HG02623 (cell line): ENCODE measurements at regions not wholly inside any gene's neighbourhood (a gene's known extent, or its start where the extent isn't known, plus 50 kb on each side); places are given as distances from the start of the nearest gene placed in this dataset.
"Not testable (repeated sequence)": the region's sequence is repeated elsewhere in the genome, so short reads cannot be mapped to it uniquely, and the experiment has no call there.

ENCODE experiments used
- ATAC-seq: cut with Tn5 transposase; IDR thresholded peaks from one replicate; pipeline ENCODE4 v1.9.1; 2021; ENCODE audit warnings: moderate library complexity; ENCODE audit not compliant: unreplicated experiment

DNA sequence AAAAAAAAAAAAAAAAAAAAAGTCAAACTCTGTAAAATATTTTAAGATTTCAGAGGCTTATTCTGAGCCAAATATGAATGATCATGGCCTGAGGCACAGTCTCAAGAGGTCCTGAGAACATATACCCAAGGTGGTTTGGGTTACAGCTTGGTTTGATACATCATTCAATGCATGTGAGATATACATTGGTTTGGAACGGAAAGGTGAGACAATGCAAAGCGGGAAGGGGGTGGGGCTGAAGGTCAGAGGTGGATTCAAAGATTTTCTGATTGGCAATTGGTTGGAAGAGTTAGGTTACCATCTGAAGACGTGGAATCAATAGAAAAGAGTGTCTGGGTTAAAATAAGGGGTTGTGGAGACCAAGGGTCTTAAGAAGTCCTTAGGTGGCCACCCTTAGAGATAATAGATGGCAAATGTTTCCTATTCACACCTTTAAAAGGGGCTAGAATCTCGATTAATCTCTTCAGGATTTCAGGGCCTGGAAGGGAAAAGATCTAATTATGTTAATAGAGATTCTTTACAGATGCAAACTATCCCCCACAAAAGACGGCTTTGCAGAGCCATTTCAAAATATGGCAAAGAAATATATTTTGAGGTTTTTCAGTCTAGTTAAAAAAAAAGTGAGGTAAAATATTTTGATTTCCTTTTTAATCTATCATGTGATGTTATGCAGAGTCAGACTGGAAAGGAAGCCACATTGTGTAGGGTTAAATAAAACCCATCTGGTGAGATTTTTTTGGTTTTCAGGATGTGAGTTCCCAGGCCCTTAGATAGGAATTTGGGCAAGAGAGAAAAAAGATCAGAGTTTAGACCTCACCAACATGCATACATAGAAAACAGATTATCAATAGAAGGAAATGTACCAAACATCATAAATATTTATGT is 173.8 kb upstream of the CNOT2 start:
- ATAC-seq, result no peak

DNA sequence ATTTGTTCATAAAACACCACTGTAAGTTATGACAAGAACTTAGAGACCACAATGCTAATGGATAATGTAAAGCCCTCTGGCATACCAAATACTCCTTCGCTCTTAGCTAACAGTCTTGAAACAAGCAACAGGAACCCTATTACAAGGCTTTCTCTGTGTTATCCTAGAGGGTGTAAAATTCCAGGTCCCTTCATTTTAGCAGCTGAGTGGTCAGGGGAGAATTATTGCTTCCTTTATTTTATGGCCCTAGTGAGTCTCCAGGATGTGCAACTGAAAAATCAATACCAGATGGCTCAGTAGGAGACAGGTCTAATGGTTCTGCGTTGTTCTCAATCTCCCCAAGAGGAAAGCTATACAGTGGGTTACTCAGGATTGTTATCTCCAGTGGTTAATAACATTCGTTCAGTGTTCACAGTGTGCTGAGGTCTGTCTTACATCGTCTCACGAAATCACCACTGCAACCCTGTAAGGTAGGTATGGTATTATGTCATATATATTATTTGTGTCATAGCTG is 172.7 kb upstream of the CNOT2 start:
- no peak for ATAC-seq

DNA sequence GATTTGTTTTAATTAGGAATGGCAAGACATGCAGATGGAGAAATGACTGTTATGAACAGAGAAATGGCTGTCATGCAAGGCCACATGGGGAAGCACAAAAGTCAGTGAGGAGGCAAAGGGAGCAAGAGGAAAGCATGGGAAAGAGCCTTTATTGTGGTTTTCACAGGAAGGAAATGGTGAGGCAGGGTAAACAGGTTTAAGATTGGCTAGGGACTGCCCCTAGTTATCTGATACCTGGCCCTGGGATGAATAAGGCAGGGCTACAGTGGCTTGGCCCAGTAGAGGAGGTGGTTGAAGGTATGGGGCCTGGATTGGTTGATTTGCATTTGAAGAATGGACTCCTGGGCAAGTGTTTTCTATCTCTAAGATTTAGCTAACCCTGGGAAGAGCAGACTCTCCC is 168.7 kb upstream of the CNOT2 start:
- no peak for ATAC-seq

DNA sequence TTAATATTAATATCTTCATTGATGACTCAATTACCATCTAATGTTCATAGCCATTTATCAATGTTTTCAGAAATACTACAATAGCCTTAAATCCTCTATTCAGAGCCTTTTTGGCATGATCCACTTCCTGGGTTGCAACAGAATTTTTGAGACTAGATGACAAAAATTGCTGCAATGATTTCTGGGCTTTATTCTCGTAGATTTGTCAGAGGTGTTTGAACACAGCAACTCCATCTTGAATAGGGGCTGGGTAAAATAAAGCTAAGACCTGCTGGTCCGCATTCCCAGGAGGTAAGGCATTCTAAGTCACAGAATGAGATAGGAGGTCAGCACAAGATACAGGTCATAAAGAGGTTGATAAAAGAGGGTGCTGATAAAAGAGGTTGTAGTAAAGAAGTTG is 165.8 kb upstream of the CNOT2 start:
- ATAC-seq, result no peak

DNA sequence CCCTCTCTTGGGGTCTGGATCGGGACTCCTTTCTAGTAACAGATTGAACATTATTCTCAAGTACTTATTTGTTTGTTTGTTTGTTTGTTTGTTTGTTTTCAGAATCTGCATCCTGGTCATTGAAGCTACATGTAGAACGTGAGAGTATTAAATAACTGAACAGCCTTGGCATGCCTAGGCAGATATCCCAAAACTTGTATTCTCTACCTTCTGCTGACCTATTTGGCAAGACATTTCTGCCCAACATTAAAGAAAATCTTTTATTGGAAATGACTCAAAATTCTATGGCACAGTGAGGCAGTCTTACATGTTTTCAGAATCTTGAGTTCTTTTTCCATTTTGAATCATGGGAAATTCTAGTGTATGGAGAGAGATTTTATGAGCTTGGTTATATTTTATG is 165.1 kb upstream of the CNOT2 start:
- no peak for ATAC-seq

DNA sequence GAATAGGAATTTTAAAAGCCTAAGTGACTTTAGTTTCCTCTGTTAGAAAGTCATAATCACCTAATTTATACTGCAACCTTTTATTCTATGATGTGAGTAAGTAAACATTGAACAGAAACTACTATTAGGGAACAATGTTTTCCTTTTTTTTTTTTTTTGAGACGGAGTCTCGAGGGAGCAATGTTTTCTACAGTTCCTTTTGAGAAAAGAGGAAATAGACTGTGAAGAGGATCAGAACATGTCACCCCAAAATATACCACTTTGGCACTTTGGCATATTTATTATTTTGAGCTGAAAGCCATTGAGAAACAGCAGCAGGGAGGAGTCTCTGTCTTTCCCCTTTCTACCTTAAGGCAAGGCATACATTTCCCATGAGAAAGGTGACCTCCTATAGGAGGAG is 162.7 kb upstream of the CNOT2 start:
- ATAC-seq, result no peak

DNA sequence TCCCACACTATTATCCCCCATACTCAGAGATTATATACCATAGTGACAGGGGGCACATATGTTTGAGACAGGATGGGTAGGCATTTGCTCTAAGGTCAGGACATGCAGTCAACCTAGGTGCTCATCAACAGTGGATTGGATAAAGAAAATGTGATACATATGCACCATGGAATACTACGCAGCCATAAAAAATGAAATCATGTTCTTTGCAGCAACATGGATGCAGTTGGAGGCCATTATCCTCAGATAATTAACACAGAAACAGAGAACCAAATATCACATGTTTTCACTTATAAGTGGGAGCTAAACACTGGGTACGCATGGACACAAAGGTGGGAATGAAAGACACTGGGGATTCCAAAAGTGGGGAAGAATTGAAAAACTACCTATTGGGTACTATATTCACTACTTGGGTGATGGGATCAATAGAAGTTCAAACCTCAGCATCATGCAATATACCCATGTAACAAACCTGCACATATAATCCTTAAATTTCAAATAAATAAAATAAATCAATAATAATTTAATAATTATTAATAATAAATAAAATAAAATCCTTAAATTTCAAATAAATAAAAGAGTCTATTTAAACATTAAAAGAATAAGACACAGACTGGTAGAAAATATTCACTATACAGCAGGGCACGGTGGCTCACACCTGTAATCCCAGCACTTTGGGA is 160.1 kb upstream of the CNOT2 start:
- ATAC-seq, result no peak

DNA sequence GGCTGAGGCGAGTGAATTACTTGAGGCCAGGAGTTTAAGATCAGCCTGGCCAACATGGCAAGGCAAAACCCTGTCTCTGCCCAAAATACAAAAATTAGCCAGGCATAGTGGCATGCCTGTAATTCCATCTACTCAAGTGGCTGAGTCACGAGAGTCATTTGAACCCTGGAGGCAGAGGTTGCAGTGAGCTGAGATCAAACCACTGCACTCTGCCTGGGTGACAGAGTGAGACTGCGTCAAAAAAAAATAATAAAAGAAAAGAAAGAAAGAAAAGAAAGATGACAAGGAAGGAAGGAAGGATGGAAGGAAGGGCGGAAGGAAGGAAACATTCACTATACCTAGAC is 159.6 kb upstream of the CNOT2 start:
- ATAC-seq, result no peak

DNA sequence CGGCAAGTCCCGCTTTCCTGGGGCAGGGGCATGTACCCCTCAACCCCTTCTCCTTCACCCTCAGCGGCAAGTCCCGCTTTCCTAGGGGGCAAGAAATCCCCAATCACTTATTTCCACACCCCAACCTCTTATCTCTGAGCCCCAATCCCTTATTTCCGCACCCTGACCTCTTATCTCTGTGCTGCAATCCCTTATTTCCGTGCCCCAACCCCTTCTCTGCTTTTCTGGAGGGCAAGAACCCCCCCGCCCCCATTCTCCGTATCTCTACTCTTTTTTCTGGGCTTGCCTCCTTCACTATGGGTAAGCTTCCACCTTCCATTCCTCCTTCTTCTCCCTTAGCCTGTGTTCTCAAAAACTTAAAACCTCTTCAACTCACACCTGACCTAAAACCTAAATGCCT is 156.9 kb upstream of the CNOT2 start:
- not testable (repeated sequence) for ATAC-seq

DNA sequence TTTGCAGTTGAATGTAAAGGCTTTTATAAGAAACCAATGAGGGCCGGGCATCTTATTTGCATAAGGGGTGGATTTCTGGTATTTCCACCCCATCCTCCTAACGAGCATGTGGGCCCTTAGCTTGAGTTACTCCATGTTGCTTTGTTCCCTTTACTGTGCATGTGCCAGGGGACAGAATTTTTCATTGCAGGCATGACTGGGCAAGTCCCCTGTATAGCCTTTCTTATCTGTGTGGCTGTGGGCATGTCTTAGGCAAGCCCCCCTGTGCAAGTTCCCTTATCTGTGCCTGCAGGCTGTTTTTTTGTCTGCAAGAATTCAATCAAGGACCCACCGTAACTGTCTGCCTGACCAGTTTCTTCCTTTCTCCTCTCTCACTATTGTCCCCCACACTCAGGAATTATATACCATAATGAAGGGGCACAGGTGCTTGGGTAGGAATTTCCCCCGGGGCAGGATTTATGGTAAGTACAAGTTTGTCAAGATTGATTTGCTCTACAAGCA is 152.2 kb upstream of the CNOT2 start:
- ATAC-seq, result no peak

DNA sequence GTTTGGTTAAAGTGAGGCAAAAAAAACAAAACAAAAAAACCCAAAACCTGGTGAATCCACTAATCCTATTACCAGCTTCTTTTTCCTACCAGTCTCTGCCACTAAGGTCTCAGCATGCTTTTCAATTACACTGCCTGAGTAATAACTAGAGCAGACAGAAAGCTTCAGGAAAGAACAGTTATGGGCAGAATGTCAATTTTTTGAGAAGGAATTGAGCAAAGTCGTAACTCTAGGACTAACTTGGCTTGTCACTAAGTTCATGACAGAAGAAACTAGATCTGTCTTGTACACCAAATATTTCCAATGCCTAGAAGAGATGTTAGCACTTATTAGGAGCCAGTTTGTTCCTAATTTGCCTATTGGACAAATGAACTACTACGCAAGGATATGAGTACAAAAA is 148.8 kb upstream of the CNOT2 start:
- no peak for ATAC-seq

DNA sequence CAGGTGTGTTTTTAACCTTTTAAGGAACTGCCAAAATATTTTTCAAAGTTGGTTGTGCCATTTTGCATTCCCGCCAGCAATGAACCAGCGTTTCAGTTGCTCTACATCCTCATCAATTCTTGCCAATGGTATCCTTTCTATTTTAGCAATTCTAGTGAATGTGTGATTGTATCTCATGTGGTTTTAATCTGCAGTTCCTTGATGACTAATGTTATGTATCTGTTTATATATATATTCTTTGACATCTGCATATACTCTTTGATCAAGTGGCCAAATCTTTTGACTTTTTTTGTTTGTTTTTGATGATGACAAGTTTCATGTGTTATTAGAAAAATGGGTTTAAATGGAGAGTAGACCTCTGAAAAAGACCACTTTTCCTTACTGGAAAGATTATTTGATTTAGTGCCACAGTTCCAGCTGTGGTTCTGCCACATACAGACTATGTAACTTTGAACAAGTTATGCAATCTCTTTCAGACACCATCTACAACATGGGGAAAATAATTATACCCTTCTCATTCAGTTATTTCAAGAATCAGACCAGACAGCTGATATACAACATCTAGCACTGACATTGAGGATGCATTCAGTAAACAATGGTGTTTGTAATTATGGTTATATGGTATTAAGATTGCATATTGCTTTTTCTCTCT is 146.3 kb upstream of the CNOT2 start:
- ATAC-seq, result no peak

DNA sequence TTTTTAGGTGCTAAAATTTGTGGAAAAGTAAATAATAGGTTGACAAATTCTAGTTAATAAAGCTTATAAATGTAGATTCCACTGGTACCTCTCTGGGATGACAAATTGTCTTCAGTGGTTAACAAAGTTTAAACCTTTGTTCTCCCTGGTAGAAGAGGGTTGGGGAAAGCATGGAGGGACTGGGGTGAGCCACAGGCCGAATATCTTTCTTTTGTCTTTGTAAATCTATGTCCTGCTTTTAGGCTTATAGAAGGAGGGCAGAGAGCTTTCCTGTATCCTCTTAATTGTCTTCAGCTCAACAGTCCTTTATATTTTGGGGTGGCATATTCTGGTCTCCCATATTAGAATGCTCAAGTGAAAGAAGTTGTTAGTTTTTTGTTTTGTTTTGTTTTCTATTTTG is 142.2 kb upstream of the CNOT2 start:
- no peak for ATAC-seq

DNA sequence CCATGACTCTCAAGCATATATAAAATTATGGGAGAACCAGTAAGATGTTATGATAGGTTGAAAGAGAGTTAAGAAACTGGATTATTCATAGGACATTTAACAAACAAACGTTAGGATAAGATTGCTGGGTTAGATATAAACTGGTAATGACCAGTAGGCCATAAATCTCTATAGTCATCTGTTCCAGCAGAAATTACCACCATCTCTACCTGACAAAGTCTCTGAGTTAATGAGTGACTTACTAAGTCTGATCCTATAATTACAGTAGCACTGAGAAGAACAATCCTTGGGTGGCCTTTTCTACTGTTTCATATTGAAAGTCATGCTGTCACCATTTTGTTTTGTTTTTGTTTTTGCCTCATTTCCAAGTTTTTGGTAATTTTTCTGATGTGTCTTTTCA is 136.9 kb upstream of the CNOT2 start:
- no peak for ATAC-seq

DNA sequence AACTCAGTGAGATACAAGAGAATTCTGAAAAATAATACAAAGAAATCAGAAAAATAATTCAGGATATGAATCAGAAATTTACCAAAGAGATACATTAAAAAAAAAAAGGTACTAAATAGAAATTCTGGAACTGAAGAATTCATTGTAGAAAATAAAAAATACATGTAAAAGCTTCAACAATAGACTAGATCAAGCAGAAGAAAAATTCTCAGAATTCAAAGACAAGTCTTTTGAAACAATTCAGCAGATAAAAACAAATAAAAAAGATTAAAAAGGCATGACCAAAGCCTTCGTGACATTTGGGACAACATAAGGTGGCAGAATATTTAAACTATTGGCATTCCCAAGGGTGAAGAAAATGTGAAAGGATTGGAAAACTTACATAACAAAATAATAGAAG is 133.1 kb upstream of the CNOT2 start:
- no peak for ATAC-seq

DNA sequence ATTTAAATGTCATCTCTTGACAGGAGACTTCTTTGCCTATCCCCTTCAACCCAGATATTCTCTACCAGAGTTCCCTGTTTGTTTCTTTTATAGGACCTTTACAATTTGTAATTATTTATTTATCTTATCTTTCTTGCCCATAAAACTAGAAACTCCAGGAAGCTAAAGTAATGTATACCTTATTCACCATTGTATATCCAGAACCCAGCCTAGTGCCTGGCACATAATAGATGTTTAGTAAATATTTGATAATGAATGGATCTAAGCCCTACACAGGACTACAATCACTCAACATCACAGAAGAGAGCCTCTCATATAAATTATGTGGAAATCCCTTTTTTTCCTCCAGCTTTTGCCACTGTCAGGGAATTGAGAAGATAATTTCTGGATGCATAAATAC is 125.6 kb upstream of the CNOT2 start:
- ATAC-seq, result no peak

DNA sequence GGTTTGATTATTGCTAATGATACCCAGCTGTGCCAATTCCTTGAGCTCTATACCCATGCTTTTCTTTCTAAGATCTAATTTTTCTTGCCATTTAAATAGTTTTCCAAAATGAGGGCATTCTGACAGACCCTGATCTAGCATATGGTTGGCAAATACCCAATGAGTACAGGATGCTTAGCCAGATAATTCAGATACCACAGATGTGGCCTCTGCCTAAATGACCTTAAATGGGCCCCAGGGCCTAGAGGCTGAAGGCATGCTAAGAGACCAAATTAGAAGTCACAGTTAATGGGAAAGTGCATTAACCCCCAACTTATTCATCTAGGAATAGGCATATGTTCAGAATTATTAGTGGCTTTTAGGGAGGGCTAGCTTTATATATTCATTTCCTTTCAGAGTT is 122.3 kb upstream of the CNOT2 start:
- ATAC-seq, result no peak

DNA sequence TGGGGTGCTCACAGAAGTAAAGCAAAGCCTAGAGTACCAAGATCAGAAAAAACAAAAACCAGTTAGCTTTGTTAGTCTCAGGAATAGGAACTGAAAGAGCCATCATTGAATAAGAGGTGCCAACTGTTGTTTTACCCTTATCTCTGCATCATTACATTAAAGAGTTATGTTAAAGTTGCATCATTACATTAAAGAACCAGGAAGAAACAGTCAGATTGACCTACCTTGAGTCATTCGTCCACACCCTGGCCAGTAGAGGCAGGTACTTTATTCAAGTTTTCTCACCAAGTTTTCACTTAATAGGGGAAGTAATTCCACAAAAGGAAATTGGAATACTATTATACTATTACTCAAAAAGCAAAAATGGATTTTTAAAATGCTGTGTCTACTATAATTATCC is 121.7 kb upstream of the CNOT2 start:
- no peak for ATAC-seq

DNA sequence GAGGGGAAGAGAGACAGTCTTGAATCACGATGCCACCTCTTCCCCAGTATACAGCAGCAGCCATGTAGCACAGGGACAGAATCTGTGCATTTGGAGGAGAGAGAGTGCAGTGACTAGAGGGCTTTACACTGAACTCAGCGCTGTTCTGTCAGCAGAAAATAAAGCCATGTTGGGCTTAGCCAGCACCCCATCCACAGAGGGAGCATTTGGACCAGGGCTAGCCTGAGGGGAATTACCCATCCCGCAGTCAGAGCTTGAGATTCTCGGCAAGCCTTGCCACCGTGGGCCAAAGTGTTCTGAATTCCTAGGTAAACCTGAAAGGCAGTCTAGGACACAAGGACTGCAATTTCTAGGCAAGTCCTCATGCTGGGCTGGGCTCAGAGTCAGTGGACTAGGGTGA is 120.4 kb upstream of the CNOT2 start:
- ATAC-seq, result no peak

DNA sequence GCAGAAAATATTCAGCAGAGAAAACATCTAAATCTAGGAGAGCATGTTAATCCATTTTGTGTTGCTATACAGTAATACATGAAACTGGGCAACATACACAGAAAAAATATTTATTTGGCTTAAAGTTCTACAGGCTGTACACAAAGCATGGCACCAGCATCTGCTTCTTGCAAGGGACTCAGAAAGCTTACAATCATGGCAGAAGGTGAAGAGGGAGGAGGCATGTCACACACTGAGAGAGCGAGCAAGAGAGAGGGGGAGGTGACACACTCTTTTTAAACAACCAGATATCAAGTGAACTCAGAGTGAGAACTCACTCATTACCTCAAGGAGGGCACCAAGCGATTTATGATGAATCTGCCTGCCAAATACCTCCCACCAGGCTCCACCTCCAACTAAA is 94.2 kb upstream of the CNOT2 start:
- ATAC-seq, result no peak

DNA sequence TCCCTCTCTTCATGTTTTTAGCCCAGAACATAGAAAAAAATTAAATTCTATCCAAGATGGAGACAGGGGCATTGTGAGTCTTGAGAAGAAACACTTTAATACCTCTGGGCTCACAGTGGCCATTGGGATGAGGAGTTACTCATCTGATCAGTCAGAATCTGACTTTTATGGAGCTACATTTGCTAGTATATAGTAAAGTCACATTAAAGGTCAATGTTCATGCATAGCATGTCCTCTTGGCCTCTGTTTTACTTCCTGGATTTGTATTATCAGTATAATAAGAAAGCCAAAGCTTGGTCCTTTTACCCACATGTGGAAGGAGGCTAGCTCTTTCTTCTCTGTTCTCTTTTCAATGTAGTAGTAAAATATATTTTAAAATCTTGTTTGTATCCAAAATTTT is 93.6 kb upstream of the CNOT2 start:
- no peak for ATAC-seq

DNA sequence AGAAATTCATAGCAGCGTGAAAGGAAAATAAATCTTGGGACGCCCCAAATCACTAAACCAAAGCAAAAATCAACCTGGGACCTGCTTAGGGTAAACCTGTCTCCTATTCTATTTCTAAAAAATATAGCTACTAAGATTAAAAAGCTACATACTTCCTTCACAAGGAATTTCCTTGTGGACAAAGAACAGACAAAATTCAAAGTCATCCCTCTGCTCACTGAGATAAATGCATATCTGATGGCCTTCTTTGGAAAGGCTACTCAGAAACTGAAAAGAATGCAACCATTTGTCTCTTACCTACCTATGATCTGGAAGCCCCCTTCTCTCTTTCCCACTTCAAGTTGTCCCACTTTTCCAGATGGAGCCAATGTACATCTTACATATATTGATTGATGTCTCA is 93.0 kb upstream of the CNOT2 start:
- no peak for ATAC-seq
